DMS153 treated with DMSO at 0.1 percent for 48 hours (cell line): ENCODE measurements at regions not wholly inside any gene's neighbourhood (a gene's known extent, or its start where the extent isn't known, plus 50 kb on each side); places are given as distances from the start of the nearest gene placed in this dataset.
A peak's percentile ranks its signal among the peaks of the same experiment; 100 is the strongest.

Experiments used
- DNase-seq: peaks from one replicate; lab custom pipeline; 2025; ENCODE audit not compliant: unreplicated experiment; lab: John Stamatoyannopoulos, UW

GRCh38 chr13:97629601-97630272 is 195.8 kb downstream of the RAP2A start:
- DNase-seq = peak; percentile 74

- no peak for DNase-seq
These were observed 196.8 kb downstream of the RAP2A start for GRCh38 chr13:97630725-97631124.

GRCh38 chr13:97631158-97631557 is 197.2 kb downstream of the RAP2A start:
- DNase-seq = no peak

- no peak for DNase-seq
These were observed 205.3 kb downstream of the RAP2A start for GRCh38 chr13:97639236-97639635.

GRCh38 chr13:97640268-97640667 is 206.3 kb downstream of the RAP2A start:
- no peak for DNase-seq

GRCh38 chr13:97648171-97648880 is 214.4 kb downstream of the RAP2A start:
- no peak for DNase-seq

GRCh38 chr13:97648881-97649224 is 214.9 kb downstream of the RAP2A start:
- no peak for DNase-seq

- DNase-seq = no peak
These were observed 219.6 kb downstream of the RAP2A start for GRCh38 chr13:97653443-97654140.

GRCh38 chr13:97654236-97654635 is 220.3 kb downstream of the RAP2A start:
- no peak for DNase-seq

GRCh38 chr13:97658556-97658955 is 224.6 kb downstream of the RAP2A start:
- no peak for DNase-seq

- no peak for DNase-seq
These were observed 225.6 kb downstream of the RAP2A start for GRCh38 chr13:97659602-97660001.

GRCh38 chr13:97660594-97661260 is 226.8 kb downstream of the RAP2A start:
- DNase-seq = no peak

- no peak for DNase-seq
These were observed 252.6 kb downstream of the RAP2A start for GRCh38 chr13:97686594-97686993.

GRCh38 chr13:97692628-97693027 is 258.7 kb downstream of the RAP2A start:
- no peak for DNase-seq

- no peak for DNase-seq
These were observed 257.8 kb upstream of the IPO5 start for GRCh38 chr13:97695684-97696083.

- DNase-seq = no peak
These were observed 256.6 kb upstream of the IPO5 start for GRCh38 chr13:97696921-97697320.

- DNase-seq = no peak
These were observed 253.1 kb upstream of the IPO5 start for GRCh38 chr13:97700306-97700848.

GRCh38 chr13:97702614-97703013 is 250.9 kb upstream of the IPO5 start:
- DNase-seq = no peak

GRCh38 chr13:97710797-97711196 is 242.7 kb upstream of the IPO5 start:
- no peak for DNase-seq

- DNase-seq = no peak
These were observed 240.7 kb upstream of the IPO5 start for GRCh38 chr13:97712770-97713169.

- DNase-seq = no peak
These were observed 237.7 kb upstream of the IPO5 start for GRCh38 chr13:97715763-97716162.
